ENCODE measurements at regions not wholly inside any gene's neighbourhood (a gene's known extent, or its start where the extent isn't known, plus 50 kb on each side); places are given as distances from the start of the nearest gene placed in this dataset.

DNA sequence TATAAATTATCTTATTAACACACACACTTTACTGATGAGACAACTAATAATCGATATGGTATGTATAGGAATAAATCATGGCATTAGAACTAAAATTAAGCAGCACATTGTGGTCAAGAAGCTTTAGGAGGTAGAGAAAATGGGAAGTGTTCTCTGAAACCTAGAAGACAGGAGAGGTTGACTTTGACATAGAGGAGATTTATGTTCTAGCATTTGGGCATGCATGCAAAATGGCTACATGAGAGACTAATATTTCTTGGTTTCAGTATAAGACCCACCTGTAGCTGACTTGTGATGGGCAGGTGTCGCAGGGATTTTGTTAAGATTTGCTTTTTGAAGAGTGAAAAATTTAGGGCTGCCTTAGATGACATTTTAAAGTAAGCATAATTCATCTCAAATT, 209.7 kb upstream of the POU1F1 start:
- CTCF ChIA-PET = no interaction called here
- dilution Hi-C loops (cut with HindIII; ENCODE audit: low sequenced_read_pairs, unreplicated experiment) = no loop called here
- POLR2A ChIA-PET (ENCODE audit: unreplicated experiment) = no interaction called here

More for the DNA sequence above, 209.7 kb upstream of the POU1F1 start:
- no peak overlapping the region for H4K5ac ChIP-seq (ENCODE audit: low read depth, low read length)
- H3K27ac ChIP-seq (ENCODE audit: insufficient read depth, low read length) = no peak overlapping the region
- H3K4me3 ChIP-seq (ENCODE audit: insufficient read depth, low read depth, low read length) = no peak overlapping the region
- no peaks in the 10 kb centered on the region for H3K9me1 ChIP-seq (ENCODE audit: insufficient read depth, low read length)
- H3K79me1 ChIP-seq (ENCODE audit: low read depth in 1 of 2, low read length in 2 of 2) = no peaks in the 10 kb centered on the region
- no peak overlapping the region for H3K56ac ChIP-seq (ENCODE audit: extremely low read depth, insufficient read depth, low read length)
- H4K91ac ChIP-seq (ENCODE audit: insufficient read depth, low read depth, low read length) = no peak overlapping the region
- no peak overlapping the region for H3K4ac ChIP-seq (ENCODE audit: low read depth, low read length)
- no TSS peak for BruUV-seq (replicated peaks)
- no peak overlapping the region for H3K14ac ChIP-seq (replicated peaks; ENCODE audit: low read depth, low read length)
- H4K20me1 ChIP-seq (ENCODE audit: insufficient read depth, low read length) = no peaks in the 10 kb centered on the region
- no peak overlapping the region for H3K23ac ChIP-seq (ENCODE audit: low read depth, low read length)
- no peak overlapping the region for H2BK5ac ChIP-seq (ENCODE audit: low read depth, low read length, poor library complexity, severe bottlenecking)
- intact Hi-C loops (cut with micrococcal nuclease) = no loop called here
- H2AFZ ChIP-seq (replicated peaks; ENCODE audit: low read length, poor library complexity) = no peak overlapping the region
- H2BK15ac ChIP-seq (ENCODE audit: low read depth, low read length) = no peak overlapping the region
- no peaks in the 10 kb centered on the region for H3K36me3 ChIP-seq (ENCODE audit: control insufficient read depth, insufficient read depth, low read length)
- in situ Hi-C loops (cut with MboI; ENCODE audit: low sequenced_read_pairs) = no loop called here
- no CpG with 5 or more reads among the region's 2 CpGs for WGBS, 2 experiments (ENCODE audit: extremely low coverage in 2 of 2, insufficient read length in 1 of 2)
- no peak overlapping the region for H2AK9ac ChIP-seq (replicated peaks; ENCODE audit: low read depth, low read length, poor library complexity)
- no peak overlapping the region for H2BK20ac ChIP-seq (ENCODE audit: low read depth, low read length)
- H3K9ac ChIP-seq (ENCODE audit: low read depth, low read length) = no peak overlapping the region
- H2AK5ac ChIP-seq (ENCODE audit: low read depth, low read length) = no peak overlapping the region
- H3K4me1 ChIP-seq (ENCODE audit: control insufficient read depth, insufficient read depth, low read length) = no peaks in the 10 kb centered on the region
- H3K4me2 ChIP-seq (ENCODE audit: low read depth, low read length) = no peak overlapping the region
- H2BK120ac ChIP-seq (ENCODE audit: low read depth, low read length) = no peak overlapping the region
- no peak for TF ChIP-seq RFX5 (IDR thresholded peaks at IDR 0.05; ENCODE audit: low read depth, low read length)
- no peak for TF ChIP-seq FOS (IDR thresholded peaks at IDR 0.05; ENCODE audit: low read depth, low read length)
- no peak for TF ChIP-seq CHD1 (IDR thresholded peaks at IDR 0.05; ENCODE audit: low read depth, low read length)
- H4K8ac ChIP-seq (ENCODE audit: low read depth in 2 of 2, low read length in 2 of 2) = no peak overlapping the region
- no peak for DNase-seq
- H3K27me3 ChIP-seq (ENCODE audit: control insufficient read depth, insufficient read depth, low read length) = no peaks in the 10 kb centered on the region
- H3K18ac ChIP-seq (ENCODE audit: low read depth, low read length) = no peak overlapping the region
- no peaks in the 10 kb centered on the region for H3K9me3 ChIP-seq (ENCODE audit: control insufficient read depth, insufficient read depth, low read length)
- no peak for ATAC-seq (ENCODE audit: low read depth)

All from IMR-90 (cell line).